ENCODE measurements at regions not wholly inside any gene's neighbourhood (a gene's known extent, or its start where the extent isn't known, plus 50 kb on each side); places are given as distances from the start of the nearest gene placed in this dataset.
"Not testable (repeated sequence)": the region's sequence is repeated elsewhere in the genome, so short reads cannot be mapped to it uniquely, and the experiment has no call there.

DNA sequence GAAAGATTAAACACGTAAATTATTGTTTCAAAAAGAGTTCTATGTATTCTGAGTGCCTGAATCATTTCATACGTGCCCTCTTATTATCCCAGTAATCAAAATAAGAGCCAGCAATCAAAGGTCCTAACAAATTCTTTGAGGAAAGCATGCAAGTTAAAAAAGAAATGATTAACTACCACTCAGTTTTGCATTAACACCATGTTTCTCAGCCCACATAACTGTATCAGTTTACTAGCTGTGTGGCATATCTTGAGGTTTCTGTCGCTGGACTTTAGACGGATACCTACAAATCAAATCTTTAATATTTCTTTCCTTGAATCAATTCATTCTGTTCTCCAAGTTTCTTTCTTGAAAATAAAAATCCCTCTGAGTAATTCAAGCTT lies 668.9 kb upstream of the CHAC2 start:
- no peak for DNase-seq

DNA sequence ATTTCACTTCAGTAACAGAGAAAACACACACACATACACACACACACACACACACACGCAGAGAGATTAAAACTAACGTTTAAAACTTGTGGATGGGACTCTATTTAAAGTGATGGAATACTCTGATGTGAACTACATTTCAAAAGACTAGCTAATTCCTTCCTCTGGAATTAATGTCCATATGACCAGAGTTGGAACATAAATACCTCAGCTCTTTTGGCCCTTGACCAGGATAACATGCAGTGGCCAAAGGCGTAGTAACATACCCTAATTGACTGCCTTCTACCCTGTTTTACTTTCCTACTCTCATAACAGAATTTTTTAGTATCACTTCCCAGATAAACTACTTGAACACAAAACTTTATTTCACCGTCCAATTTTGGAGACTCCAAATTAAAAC lies 671.3 kb upstream of the CHAC2 start:
- DNase-seq: no peak

- no peak for DNase-seq
Measured at GRCh38 chr2:53095664-53096063, 671.9 kb upstream of the CHAC2 start.

- DNase-seq: no peak
Measured at GRCh38 chr2:53095227-53095626, 672.4 kb upstream of the CHAC2 start.

GRCh38 chr2:53093355-53093754 lies 674.2 kb upstream of the CHAC2 start:
- DNase-seq: no peak

DNA sequence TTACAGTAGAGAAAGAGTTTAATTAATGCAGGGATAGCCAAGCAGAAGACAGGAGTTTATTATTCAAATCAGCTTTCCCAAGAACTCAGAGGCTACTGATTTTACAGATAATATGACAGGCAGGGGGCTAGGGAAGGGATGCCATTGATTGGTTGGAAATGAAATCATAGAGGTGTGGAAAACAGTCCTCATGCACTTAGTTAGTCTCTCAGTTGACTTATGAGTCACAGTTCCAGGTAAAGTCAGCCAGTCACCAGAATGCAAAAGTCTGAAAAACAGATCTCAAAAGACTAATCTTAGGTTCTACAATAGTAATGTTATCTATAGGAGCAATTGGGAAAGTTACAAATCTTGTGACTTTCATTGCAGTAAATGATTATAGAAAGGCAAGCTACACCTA lies 676.4 kb upstream of the CHAC2 start:
- DNase-seq: no peak

- DNase-seq: no peak
Measured at GRCh38 chr2:53087874-53088461, 679.6 kb upstream of the CHAC2 start.

DNA sequence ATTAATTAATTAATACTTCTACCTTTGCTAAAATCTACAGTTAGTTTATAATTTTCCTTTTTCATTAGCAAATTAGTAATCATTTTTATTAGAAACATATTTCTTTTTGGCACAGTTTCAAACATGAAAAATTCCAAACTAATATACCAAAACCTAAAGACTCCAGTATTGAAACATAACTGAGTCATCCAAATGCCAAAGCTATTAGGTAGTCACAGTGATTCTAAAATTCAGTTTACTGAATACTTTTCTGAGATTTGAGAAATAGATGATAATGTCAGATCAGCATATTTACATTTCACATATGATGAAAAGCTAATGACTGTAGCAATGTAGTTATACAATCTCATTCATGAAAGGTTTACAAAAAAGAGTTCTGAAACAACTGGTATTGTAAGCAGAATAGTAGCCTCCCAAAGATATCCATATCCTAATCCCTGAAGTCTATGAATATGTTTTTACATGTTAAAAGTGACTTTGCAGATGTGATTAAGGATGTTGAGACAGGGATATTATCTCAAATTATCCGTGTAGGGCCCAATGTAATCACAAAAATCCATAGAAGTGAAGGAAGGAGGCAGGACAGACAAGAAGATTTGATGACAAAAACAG lies 680.2 kb upstream of the CHAC2 start:
- no peak for DNase-seq

DNA sequence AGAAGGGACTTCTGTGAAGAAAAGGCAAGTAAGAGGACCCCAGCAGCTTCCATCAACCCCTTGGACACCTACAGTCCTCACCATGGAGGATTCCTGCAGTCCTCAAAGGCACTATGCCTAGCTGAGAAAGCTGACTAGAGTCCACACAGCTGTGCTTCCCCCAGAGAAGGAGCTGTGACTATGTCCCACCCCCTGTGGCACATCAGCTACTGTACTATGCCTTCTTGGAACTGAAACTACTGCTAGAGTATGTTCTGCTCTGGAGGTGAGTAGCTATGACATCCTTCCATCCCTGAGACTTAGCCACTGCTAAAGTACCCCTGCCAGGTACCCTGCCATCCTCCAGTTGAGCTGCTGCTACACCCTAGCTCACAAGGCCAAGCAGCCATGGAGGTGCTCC lies 690.2 kb upstream of the CHAC2 start:
- DNase-seq: no peak

DNA sequence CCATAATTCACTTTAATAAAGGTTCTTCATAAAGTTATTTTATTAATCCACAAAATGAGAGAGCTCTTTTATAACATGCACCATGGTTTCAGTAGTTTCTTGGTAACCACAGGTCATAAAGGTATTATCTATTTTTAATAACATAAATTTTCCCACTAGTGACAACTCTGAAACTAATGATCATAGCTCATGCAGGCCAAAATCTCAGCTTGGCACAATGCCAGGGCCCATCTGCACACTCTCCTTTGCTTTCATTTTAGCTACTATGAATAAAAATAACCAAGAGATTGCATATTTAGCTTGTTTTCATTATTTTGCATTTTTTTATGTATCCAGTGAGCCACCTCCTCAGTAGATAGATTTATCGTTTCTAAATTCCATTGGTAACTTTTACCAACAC lies 691.8 kb upstream of the CHAC2 start:
- DNase-seq: no peak

DNA sequence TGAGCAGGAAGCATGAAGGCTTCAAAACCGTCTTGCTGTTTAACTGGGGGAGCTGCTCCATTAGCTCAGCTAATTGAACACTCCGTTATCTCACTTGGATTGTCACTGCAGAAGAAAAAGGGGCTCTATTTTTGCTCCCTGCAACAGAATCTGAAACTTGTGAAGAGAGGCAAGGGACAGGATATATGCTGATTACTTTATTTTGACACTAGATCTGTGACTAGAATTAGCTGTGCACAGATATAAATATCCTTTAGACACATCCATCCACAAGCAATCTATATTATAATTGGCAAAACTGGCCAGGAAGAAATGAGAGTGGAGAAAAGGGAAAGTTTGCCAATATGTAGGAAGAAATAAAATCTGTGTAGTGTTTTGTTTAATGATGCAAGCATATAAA lies 700.1 kb upstream of the CHAC2 start:
- no peak for DNase-seq

- DNase-seq: no peak
Measured at GRCh38 chr2:53067056-53067455, 700.5 kb upstream of the CHAC2 start.

DNA sequence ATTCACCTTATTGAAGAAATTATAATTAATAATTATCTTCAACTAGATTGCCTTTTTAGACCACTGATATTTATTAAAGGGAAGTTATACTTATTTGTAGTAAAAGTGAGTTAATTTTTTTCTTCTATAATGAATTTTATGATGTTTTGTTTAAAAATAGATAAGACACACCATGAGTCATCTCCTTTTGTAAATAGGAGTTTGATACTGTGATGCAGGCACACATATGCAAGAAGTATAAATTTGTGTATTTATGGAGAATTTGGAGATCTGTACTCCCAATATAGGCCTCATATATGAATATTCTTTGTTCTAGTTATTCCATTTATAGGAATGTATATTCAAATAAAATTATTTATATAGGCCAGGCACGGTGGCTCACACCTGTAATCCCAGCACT lies 703.5 kb upstream of the CHAC2 start:
- DNase-seq: no peak

DNA sequence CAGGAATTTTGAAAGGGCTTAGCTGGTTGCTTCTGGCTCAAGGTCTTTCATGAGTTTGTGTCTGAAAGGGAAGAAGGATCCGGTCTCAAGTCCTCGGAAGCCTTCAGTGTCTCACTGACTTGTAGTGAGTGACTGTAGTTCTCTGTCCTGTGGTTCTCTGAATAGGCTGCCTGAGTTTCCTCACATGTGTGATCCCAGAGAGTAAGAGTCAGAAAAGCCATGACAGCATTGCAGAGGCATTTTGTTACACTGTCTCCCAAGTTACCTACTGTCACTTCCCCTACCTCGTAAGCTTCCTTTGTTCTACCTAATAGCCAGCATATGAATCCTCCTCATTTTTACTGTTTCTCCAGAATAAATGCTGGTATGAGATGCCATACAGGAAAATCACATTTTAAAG lies 709.1 kb upstream of the CHAC2 start:
- DNase-seq: no peak

DNA sequence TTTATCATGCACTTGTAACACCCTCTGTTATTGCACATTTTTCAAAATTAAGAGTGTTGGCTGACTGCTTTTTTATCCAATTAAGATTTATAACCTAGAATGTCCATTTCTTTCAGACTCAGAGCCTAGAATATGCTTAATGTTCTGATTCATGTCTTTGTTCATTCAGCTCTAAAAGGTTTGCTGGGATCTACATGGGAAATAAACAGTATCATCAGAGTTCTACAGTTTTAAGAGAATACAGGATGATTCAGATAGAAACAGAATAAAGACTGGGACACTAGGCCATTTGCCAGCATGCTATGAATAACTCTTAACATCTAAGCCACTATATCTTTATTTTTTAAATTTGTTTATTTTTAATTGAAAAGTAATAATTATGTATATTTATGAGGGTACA lies 713.7 kb upstream of the CHAC2 start:
- no peak for DNase-seq

- DNase-seq: no peak
Measured at GRCh38 chr2:53051157-53051556, 716.4 kb upstream of the CHAC2 start.

DNA sequence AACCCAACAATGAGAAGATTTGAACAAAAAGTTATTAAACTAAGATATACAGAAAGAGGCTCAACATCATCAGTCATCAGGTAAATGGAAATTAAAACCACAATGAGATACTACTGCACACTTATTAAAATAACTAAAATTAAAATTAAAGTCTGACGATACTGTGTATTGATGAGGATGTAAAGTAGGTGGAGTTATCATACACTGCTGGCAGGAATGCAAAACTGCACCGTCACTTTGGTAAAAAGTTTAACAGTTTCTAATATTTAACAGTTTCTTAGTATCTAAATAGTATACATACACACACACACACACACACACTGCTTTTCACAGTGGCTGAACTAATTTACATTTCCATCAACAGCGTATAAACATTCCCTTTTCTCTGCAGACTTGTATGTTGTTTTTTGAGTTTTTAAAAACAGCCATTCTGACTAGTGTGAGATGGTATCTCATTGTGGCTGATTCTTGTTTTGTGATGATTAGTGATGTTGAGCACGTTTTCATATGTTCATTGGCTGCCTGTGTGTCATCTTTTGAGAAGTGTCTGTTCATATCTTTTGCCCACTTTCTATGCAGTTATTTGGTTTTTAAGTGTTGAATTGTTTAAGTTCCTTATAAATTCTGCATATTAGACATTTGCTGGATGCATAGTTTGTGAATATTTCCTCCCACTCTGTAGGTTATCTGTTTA lies 726.9 kb upstream of the CHAC2 start:
- no peak for DNase-seq

DNA sequence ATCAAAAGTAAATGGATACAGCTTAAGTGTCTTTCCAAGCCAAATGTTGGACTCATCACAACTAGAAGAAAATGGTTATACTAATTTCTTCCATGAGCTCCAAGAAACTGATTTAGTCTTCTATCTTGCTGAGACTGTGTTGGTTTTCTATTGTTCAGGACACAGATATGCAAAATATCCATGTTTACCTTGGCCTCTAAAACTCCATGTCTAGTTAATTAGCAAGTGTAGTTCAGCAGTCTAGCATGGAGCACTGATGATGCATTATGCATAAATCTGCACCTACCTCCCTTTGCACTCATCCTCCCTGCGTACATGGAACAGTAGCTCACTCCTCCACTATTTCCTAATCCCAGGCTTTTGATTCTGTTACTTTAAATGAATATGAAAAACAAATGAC lies 731.4 kb upstream of the CHAC2 start:
- DNase-seq: no peak

GRCh38 chr2:53035153-53035552 lies 732.5 kb upstream of the CHAC2 start:
- DNase-seq: no peak

- no peak for DNase-seq
Measured at GRCh38 chr2:53033411-53033810, 734.2 kb upstream of the CHAC2 start.

DNA sequence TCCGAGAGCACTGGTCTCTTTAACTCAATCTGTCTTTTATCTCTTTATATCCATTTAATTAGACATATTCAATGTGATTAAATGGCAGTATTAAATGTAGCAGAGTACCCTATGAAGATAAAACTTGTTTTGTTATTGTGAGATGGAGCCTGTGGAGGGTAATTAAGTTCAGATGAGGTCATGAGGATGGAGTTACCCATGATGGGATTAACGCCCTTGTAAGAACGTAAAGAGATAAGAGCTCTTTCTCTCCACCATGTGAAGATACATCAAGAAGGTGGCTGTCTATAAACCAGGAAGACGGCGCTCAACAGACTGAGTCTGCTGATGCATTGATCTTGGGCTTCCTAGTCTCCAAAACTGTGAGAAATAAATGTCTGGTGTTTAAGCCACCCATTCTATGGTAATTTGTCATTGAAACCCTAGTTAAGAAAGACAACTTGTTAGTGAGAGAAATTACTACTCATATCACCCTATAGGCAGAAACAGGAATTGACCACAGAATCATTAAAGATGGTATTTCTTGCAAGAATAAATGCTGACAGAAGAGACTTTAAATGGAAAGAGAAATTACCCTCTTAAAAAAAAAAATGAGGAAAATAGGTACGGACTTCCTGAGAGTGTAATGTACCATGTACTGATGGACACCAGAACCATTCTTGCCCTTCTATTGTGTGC lies 738.7 kb upstream of the CHAC2 start:
- no peak for DNase-seq

DNA sequence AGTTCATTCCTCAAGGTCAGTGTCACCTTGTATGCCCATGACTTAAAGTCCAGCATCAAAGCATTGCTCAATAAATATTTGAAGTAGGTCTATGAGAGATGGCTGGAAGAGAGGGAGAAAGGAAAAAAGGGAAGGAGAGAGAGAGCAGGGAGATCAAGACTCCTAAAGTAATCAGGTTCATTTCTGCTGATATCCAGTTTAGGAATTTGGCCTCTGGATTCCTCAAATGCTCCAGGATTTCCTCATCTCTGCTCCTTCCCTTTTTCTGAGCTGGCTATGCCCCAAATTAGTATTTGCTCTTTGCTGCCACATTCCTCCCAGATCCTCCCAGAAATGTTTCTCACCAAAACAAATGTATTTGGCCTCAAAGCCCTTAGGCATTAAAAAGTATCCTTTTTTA lies 739.4 kb upstream of the CHAC2 start:
- DNase-seq: no peak

DNA sequence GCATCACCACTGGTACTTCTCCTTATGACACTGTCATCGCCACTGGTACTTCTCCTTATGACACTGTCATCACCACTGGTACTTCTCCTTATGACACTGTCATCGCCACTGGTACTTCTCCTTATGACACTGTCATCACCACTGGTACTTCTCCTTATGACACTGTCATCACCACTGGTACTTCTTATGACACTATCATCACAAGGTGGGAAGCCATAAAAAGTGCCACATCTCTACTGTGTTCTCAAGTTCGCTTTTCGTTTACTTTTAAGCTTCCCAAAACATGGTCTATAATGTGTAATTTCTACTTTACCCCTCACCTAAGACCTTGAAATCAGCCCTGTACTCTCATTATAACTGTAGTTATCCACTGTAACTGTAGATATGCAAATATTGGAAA lies 745.4 kb upstream of the CHAC2 start:
- DNase-seq: not testable (repeated sequence)

- no peak for DNase-seq
Measured at GRCh38 chr2:53021828-53022227, 745.8 kb upstream of the CHAC2 start.

Measured in central memory CD4-positive, alpha-beta T cell (primary cell).